ENCODE measurements at regions not wholly inside any gene's neighbourhood (a gene's known extent, or its start where the extent isn't known, plus 50 kb on each side); places are given as distances from the start of the nearest gene placed in this dataset.

DNA sequence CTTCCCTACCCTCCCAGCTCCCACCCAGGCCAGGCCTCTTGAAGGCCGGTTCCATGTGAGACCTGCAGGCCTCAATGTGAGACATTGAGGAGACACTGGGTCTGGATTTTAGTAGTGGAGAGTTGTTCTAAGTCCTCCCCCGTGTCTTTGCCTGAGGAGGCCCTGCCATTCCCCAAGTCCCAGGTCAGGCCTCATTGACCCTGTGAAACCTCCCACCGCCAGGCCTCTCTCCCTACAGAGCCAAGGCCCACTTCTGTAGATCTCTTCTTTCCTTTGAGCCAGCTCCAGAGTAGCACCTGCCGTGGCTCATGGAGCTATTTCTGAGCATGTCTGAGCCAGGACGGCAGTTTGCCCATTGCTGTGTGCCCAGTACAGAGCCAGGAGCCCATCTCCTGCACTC is 1419.6 kb downstream of the TBC1D22A start:
- TF ChIP-seq, protein P1, sequence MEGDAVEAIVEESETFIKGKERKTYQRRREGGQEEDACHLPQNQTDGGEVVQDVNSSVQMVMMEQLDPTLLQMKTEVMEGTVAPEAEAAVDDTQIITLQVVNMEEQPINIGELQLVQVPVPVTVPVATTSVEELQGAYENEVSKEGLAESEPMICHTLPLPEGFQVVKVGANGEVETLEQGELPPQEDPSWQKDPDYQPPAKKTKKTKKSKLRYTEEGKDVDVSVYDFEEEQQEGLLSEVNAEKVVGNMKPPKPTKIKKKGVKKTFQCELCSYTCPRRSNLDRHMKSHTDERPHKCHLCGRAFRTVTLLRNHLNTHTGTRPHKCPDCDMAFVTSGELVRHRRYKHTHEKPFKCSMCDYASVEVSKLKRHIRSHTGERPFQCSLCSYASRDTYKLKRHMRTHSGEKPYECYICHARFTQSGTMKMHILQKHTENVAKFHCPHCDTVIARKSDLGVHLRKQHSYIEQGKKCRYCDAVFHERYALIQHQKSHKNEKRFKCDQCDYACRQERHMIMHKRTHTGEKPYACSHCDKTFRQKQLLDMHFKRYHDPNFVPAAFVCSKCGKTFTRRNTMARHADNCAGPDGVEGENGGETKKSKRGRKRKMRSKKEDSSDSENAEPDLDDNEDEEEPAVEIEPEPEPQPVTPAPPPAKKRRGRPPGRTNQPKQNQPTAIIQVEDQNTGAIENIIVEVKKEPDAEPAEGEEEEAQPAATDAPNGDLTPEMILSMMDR (conservative IDR thresholded peaks at IDR 0.05; ENCODE audit: low read depth, low read length) = no peak
- TF ChIP-seq MAZ (IDR thresholded peaks at IDR 0.05; ENCODE audit: borderline replicate concordance, low read depth, low read length) (no peak), CEBPB (IDR thresholded peaks at IDR 0.05; ENCODE audit: low read depth, low read length) (no peak), MXI1 (IDR thresholded peaks at IDR 0.05; ENCODE audit: borderline replicate concordance, low read depth, low read length) (no peak), SMC3 (IDR thresholded peaks at IDR 0.05; ENCODE audit: low read depth, low read length) (no peak)
- TF ChIP-seq, protein P2, sequence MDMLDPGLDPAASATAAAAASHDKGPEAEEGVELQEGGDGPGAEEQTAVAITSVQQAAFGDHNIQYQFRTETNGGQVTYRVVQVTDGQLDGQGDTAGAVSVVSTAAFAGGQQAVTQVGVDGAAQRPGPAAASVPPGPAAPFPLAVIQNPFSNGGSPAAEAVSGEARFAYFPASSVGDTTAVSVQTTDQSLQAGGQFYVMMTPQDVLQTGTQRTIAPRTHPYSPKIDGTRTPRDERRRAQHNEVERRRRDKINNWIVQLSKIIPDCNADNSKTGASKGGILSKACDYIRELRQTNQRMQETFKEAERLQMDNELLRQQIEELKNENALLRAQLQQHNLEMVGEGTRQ (IDR thresholded peaks at IDR 0.05; ENCODE audit: low read depth, low read length) = no peak

Data from IMR-90 (cell line).